SK-N-SH treated with all-trans-retinoic acid at 6 μM for 48 hours (cell line): ENCODE measurements at regions not wholly inside any gene's neighbourhood (a gene's known extent, or its start where the extent isn't known, plus 50 kb on each side); places are given as distances from the start of the nearest gene placed in this dataset.

Experiments used
- ESRRG ChIP-seq: fragments of 250-450 bp; sonication (Bioruptor Pico); IDR thresholded peaks from 2 replicates; pipeline ENCODE4 v1.6.1; 2021; ENCODE audit warnings: mild to moderate bottlenecking
- POU6F1 ChIP-seq: fragments of 250-450 bp; sonication (Bioruptor Pico); IDR thresholded peaks from 2 replicates; pipeline ENCODE4 v1.8.0; 2021; ENCODE audit warnings: low read depth, mild to moderate bottlenecking, moderate library complexity, borderline replicate concordance
- TCF4 ChIP-seq: fragments of 250-450 bp; sonication (Bioruptor Pico); IDR thresholded peaks from 2 replicates; pipeline ENCODE4 v1.8.0; 2021; ENCODE audit warnings: mild to moderate bottlenecking, moderate library complexity, borderline replicate concordance

DNA sequence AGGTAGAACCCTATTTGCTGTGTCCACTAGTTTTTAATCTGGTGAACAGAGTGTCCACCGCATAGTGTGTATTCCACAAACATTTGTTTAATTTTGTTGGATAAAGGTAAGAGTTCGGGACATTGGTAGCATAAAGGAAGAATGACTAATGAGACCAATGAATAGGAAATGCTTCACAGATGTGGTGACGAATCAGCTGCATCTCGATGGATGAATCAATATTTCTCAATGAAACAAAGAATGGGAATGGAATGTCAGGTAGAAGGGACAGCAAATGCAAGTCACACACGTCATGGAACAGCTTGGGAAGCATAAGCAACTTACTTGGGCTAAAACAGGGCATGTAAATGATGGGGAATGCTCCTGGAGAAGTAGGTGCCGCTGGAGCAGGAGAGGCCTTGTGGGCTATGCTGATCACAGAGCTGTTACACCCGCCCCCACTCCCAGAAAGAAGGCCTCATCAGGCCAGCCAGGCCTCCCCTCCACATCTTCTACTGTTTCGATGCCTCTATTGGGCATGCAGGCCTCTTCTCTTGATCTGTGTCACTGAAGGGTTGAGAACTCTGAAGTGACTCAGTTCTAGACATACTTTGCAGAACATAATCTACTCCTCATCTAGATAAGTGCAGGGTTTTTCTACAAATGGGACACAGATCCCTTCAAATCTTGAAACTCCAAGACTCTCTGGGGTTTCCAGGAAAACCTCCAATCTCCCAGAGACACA, 120.0 kb upstream of the GADL1 start:
- no peak for TF ChIP-seq ESRRG
- TF ChIP-seq TCF4 (CRISPR knock-in tag) = no peak
- TF ChIP-seq POU6F1 = no peak
